H9 (cell line): ENCODE measurements at regions not wholly inside any gene's neighbourhood (a gene's known extent, or its start where the extent isn't known, plus 50 kb on each side); places are given as distances from the start of the nearest gene placed in this dataset.

Experiments used
- DNase-seq: peaks from one replicate; pipeline ENCODE4 v3.0.0-alpha.2; 2017
- H2AFZ ChIP-seq: one replicate; pipeline ENCODE4 v1.6.1; 2013; ENCODE audit warnings: mild to moderate bottlenecking, low read length, control low read depth, moderate library complexity
- H2AK5ac ChIP-seq: 2 replicates; pipeline ENCODE4 v1.6.1; 2013; ENCODE audit warnings: low read length, control low read depth, mixed read lengths; ENCODE audit not compliant: insufficient read length
- H2BK120ac ChIP-seq: one replicate; pipeline ENCODE4 v1.6.1; 2013; ENCODE audit warnings: low read depth, mild to moderate bottlenecking, low read length, control low read depth, inconsistent platforms; ENCODE audit not compliant: poor library complexity, severe bottlenecking
- H2BK12ac ChIP-seq: 2 replicates; pipeline ENCODE4 v1.6.1; 2013; ENCODE audit warnings: low read length, control low read depth, mixed read lengths, low read depth; ENCODE audit not compliant: insufficient read length
- H2BK15ac ChIP-seq: 2 replicates; pipeline ENCODE4 v1.6.1; 2013; ENCODE audit warnings: low read depth, low read length, control low read depth
- H2BK20ac ChIP-seq: one replicate; pipeline ENCODE4 v1.6.1; 2013; ENCODE audit warnings: low read depth, mild to moderate bottlenecking, low read length, control low read depth, inconsistent platforms; ENCODE audit not compliant: poor library complexity, severe bottlenecking
- H2BK5ac ChIP-seq: 2 replicates; pipeline ENCODE4 v1.6.1; 2013; ENCODE audit warnings: low read length, control low read depth, mixed read lengths; ENCODE audit not compliant: insufficient read length
- H3K14ac ChIP-seq: 2 replicates; pipeline ENCODE4 v1.6.1; 2013; ENCODE audit warnings: low read length, control low read depth; ENCODE audit not compliant: insufficient read depth
- H3K18ac ChIP-seq: 2 replicates; pipeline ENCODE4 v1.6.1; 2013; ENCODE audit warnings: low read depth, mild to moderate bottlenecking, mixed read lengths, low read length, control low read depth; ENCODE audit not compliant: insufficient read length
- H3K23ac ChIP-seq: 2 replicates; pipeline ENCODE4 v1.6.1; 2013; ENCODE audit warnings: low read length, control low read depth, mixed read lengths, low read depth; ENCODE audit not compliant: insufficient read length
- H3K23me2 ChIP-seq: 2 replicates; pipeline ENCODE4 v1.6.1; 2013; ENCODE audit warnings: low read depth, mild to moderate bottlenecking, mixed read lengths, low read length, control low read depth; ENCODE audit not compliant: insufficient read length, poor library complexity, severe bottlenecking
- H3K27ac ChIP-seq: 2 replicates; pipeline ENCODE4 v1.5.1; 2013; ENCODE audit warnings: low read length, control low read depth, mixed read lengths, low read depth; ENCODE audit not compliant: insufficient read length
- H3K27me3 ChIP-seq: 2 replicates; pipeline ENCODE4 v1.6.1; 2013; ENCODE audit warnings: low read length, control low read depth, inconsistent platforms; ENCODE audit not compliant: insufficient read depth
- H3K4ac ChIP-seq: 2 replicates; pipeline ENCODE4 v1.6.1; 2013; ENCODE audit warnings: low read depth, mild to moderate bottlenecking, control low read depth, inconsistent platforms, low read length, moderate library complexity
- H3K4me1 ChIP-seq: 2 replicates; pipeline ENCODE4 v1.6.1; 2013; ENCODE audit warnings: low read length, control low read depth, inconsistent platforms; ENCODE audit not compliant: insufficient read depth
- H3K4me2 ChIP-seq: 2 replicates; pipeline ENCODE4 v1.6.1; 2013; ENCODE audit warnings: low read length, control low read depth, mixed read lengths; ENCODE audit not compliant: insufficient read length, insufficient read depth
- H3K56ac ChIP-seq: 2 replicates; pipeline ENCODE4 v1.6.1; 2013; ENCODE audit warnings: low read depth, mild to moderate bottlenecking, mixed read lengths, low read length, control low read depth; ENCODE audit not compliant: insufficient read length
- H3K79me1 ChIP-seq: 2 replicates; pipeline ENCODE4 v1.6.1; 2013; ENCODE audit warnings: low read depth, mild to moderate bottlenecking, moderate library complexity, low read length, control low read depth, inconsistent platforms; ENCODE audit not compliant: insufficient read depth, poor library complexity, severe bottlenecking
- H3K79me2 ChIP-seq: 2 replicates; pipeline ENCODE4 v1.6.1; 2013; ENCODE audit warnings: low read length, control low read depth, inconsistent platforms; ENCODE audit not compliant: insufficient read depth
- H3K9ac ChIP-seq: 2 replicates; pipeline ENCODE4 v1.6.1; 2013; ENCODE audit warnings: low read length, control low read depth, mixed read lengths; ENCODE audit not compliant: insufficient read length; ENCODE audit errors: extremely low read depth
- H3K9me3 ChIP-seq: one replicate; pipeline ENCODE4 v1.6.1; 2013; ENCODE audit warnings: low read depth, low read length, inconsistent platforms; ENCODE audit not compliant: control insufficient read depth
- H3T11ph ChIP-seq: one replicate; pipeline ENCODE4 v1.6.1; 2013; ENCODE audit warnings: mild to moderate bottlenecking, low read length, control low read depth, inconsistent platforms
- H4K20me1 ChIP-seq: one replicate; pipeline ENCODE4 v1.6.1; 2013; ENCODE audit not compliant: control insufficient read depth, insufficient read length, insufficient read depth
- H4K5ac ChIP-seq: 2 replicates; pipeline ENCODE4 v1.6.1; 2013; ENCODE audit warnings: low read depth, mild to moderate bottlenecking, mixed read lengths, low read length, control low read depth; ENCODE audit not compliant: insufficient read length
- H4K8ac ChIP-seq: replicated peaks from 2 replicates; pipeline ENCODE4 v1.6.1; 2013; ENCODE audit warnings: low read length, control low read depth, mixed read lengths, low read depth; ENCODE audit not compliant: insufficient read length
- H4K91ac ChIP-seq: 2 replicates; pipeline ENCODE4 v1.6.1; 2013; ENCODE audit warnings: low read depth, mild to moderate bottlenecking, moderate library complexity, mixed read lengths, low read length, control low read depth; ENCODE audit not compliant: insufficient read length
- H3K27ac Mint-ChIP-seq, 3 experiments: 2 replicates in 2 of 3; 3 replicates in 1 of 3; pipeline ENCODE4 v1.8.0; 2020 to 2021; ENCODE audit warnings: mixed read lengths in 3 of 3, mild to moderate bottlenecking in 1 of 3, moderate library complexity in 1 of 3
- H3K27me3 Mint-ChIP-seq: 2 replicates; pipeline ENCODE4 v1.8.0; 2021; ENCODE audit warnings: low read depth, mild to moderate bottlenecking, moderate library complexity, mixed read lengths
- H3K36me3 Mint-ChIP-seq, 3 experiments: 2 replicates in 2 of 3; 3 replicates in 1 of 3; pipeline ENCODE4 v1.8.0; 2020 to 2021; ENCODE audit warnings: low read depth in 3 of 3, mixed read lengths in 3 of 3; ENCODE audit not compliant: insufficient read depth in 1 of 3
- H3K4me1 Mint-ChIP-seq, 2 experiments: 2 replicates each; pipeline ENCODE4 v1.8.0; 2020; ENCODE audit warnings: mixed read lengths in 2 of 2
- H3K4me3 Mint-ChIP-seq, 2 experiments: 2 replicates in 1 of 2; 3 replicates in 1 of 2; pipeline ENCODE4 v1.8.0; 2020 to 2021; ENCODE audit warnings: mild to moderate bottlenecking in 2 of 2, mixed read lengths in 2 of 2, moderate library complexity in 1 of 2
- H3K9me3 Mint-ChIP-seq, 2 experiments: 2 replicates in 1 of 2; 3 replicates in 1 of 2; pipeline ENCODE4 v1.8.0; 2020; ENCODE audit warnings: mild to moderate bottlenecking in 2 of 2, mixed read lengths in 2 of 2, moderate library complexity in 1 of 2
- CTCF ChIP-seq: fragments of 200-600 bp; sonication (generic); conservative IDR thresholded peaks from 3 replicates; pipeline ENCODE4 v1.8.0; 2021; ENCODE audit warnings: antibody characterized with exemption, mild to moderate bottlenecking
- WGBS: extraction: QIAGEN DNeasy Blood & Tissue Kit; methylation state at CpG from one replicate; pipeline ENCODE4 v1.1.7; 2013; ENCODE audit warnings: missing lambda C conversion rate, low lambda C conversion rate, mixed read lengths; ENCODE audit not compliant: insufficient read length; ENCODE audit errors: extremely low coverage; 5-methylcytosine and 5-hydroxymethylcytosine counted together

GRCh38 chr10:78730754-78731153 is 338.0 kb upstream of the ZMIZ1 start:
- no peak overlapping the region for H3K4me2 ChIP-seq
- no peak overlapping the region for H4K8ac ChIP-seq
- no peak overlapping the region for H3T11ph ChIP-seq
- Mint-ChIP-seq H3K27me3 (peaks cover 35% of the 10 kb centered on the region), H3K27ac (no peak overlapping the region), H3K4me3 (no peak overlapping the region), H3K9me3 (no peaks in the 10 kb centered on the region), H3K36me3 (no peaks in the 10 kb centered on the region), H3K4me1 (no peaks in the 10 kb centered on the region; a peak in 1 of 4 replicates)
- no peak overlapping the region for H2BK5ac ChIP-seq
- H2BK15ac ChIP-seq = no peak overlapping the region
- no peaks in the 10 kb centered on the region for H3K79me2 ChIP-seq
- H2BK20ac ChIP-seq = no peak overlapping the region
- no peaks in the 10 kb centered on the region for H4K20me1 ChIP-seq
- H3K4me1 ChIP-seq = no peaks in the 10 kb centered on the region
- no peak overlapping the region for H3K56ac ChIP-seq
- no peaks in the 10 kb centered on the region for H3K23me2 ChIP-seq
- H3K14ac ChIP-seq = no peak overlapping the region
- DNase-seq = no peak
- no peaks in the 10 kb centered on the region; the same call in 1 of the 2 replicates for H3K27me3 ChIP-seq
- H3K27ac ChIP-seq = no peak overlapping the region
- no peak overlapping the region for H3K4ac ChIP-seq
- no CpG with 5 or more reads among the region's 8 CpGs for WGBS
- no peak overlapping the region for H2AFZ ChIP-seq
- H2AK5ac ChIP-seq = no peak overlapping the region
- H3K9me3 ChIP-seq = no peaks in the 10 kb centered on the region
- H4K91ac ChIP-seq = no peak overlapping the region
- H2BK12ac ChIP-seq = no peak overlapping the region
- no peak overlapping the region for H3K23ac ChIP-seq
- no peak overlapping the region for H4K5ac ChIP-seq
- H3K18ac ChIP-seq = no peak overlapping the region
- no peak for TF ChIP-seq CTCF
- H2BK120ac ChIP-seq = no peak overlapping the region
- no peak overlapping the region for H3K9ac ChIP-seq
- H3K79me1 ChIP-seq = no peaks in the 10 kb centered on the region
